ENCODE measurements at regions not wholly inside any gene's neighbourhood (a gene's known extent, or its start where the extent isn't known, plus 50 kb on each side); places are given as distances from the start of the nearest gene placed in this dataset.

DNA sequence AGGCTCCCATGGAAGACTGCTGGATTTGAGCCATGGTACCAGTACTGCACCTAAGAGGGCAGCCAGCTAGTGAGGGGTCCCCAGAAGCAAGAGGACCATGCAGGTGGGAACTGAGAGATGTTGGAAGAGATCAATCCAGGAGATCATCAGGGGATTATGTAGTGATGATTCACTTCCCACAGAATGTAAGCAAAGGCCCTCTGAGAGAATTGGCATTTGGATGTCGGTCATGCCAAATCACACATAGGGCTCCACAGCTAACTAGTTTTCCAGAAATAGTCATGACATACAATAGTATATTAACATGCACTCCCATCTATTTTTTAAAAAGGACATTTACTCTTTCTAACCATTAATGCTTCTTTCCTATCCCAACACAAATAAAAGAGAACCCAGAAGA is 112.5 kb downstream of the RASGEF1B start:
- Histone ChIP-seq H3K4me2 (ENCODE audit: low read length) (no peak overlapping the region), H3K27ac (no peak overlapping the region), H3K36me3 (ENCODE audit: control insufficient read depth, insufficient read depth, low read length) (no peaks in the 10 kb centered on the region), H3K79me2 (no peaks in the 10 kb centered on the region), H2AFZ (no peak overlapping the region), H3K9me3 (ENCODE audit: control insufficient read depth, low read length) (no peaks in the 10 kb centered on the region), H3K4me1 (no peaks in the 10 kb centered on the region), H3K9ac (no peak overlapping the region), H3K27me3 (ENCODE audit: control insufficient read depth, insufficient read depth, low read length) (no peaks in the 10 kb centered on the region), H3K4me3 (ENCODE audit: low read depth, low read length) (no peak overlapping the region)
- TF ChIP-seq, protein P1, sequence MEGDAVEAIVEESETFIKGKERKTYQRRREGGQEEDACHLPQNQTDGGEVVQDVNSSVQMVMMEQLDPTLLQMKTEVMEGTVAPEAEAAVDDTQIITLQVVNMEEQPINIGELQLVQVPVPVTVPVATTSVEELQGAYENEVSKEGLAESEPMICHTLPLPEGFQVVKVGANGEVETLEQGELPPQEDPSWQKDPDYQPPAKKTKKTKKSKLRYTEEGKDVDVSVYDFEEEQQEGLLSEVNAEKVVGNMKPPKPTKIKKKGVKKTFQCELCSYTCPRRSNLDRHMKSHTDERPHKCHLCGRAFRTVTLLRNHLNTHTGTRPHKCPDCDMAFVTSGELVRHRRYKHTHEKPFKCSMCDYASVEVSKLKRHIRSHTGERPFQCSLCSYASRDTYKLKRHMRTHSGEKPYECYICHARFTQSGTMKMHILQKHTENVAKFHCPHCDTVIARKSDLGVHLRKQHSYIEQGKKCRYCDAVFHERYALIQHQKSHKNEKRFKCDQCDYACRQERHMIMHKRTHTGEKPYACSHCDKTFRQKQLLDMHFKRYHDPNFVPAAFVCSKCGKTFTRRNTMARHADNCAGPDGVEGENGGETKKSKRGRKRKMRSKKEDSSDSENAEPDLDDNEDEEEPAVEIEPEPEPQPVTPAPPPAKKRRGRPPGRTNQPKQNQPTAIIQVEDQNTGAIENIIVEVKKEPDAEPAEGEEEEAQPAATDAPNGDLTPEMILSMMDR (IDR thresholded peaks at IDR 0.05): no peak

DNA sequence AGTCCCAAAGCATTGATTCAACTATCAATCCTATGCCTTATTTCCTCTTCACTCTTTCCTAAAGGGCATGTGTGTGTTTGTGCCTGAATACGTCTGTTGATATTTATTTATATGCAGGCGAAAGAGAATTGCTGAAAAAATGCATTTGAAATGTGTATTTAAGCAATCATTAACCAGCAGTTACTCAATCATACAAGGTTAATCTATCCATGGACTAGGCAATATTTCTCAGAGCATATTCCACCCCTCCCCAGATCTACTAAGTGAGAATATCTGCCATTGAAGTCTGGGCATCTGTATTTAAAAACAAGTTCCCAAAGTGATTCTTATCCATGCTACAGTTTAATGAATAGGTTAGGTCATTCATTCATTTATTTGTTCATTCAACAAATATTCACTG is 113.6 kb downstream of the RASGEF1B start:
- Histone ChIP-seq H3K27ac (no peak overlapping the region), H3K4me2 (ENCODE audit: low read length) (no peak overlapping the region), H3K4me1 (no peaks in the 10 kb centered on the region), H3K9me3 (ENCODE audit: control insufficient read depth, low read length) (no peaks in the 10 kb centered on the region), H3K79me2 (no peaks in the 10 kb centered on the region), H3K36me3 (ENCODE audit: control insufficient read depth, insufficient read depth, low read length) (no peaks in the 10 kb centered on the region), H3K4me3 (ENCODE audit: low read depth, low read length) (no peak overlapping the region), H2AFZ (no peak overlapping the region), H3K9ac (no peak overlapping the region), H3K27me3 (ENCODE audit: control insufficient read depth, insufficient read depth, low read length) (no peaks in the 10 kb centered on the region)
- TF ChIP-seq, protein P1 (IDR thresholded peaks at IDR 0.05): no peak

DNA sequence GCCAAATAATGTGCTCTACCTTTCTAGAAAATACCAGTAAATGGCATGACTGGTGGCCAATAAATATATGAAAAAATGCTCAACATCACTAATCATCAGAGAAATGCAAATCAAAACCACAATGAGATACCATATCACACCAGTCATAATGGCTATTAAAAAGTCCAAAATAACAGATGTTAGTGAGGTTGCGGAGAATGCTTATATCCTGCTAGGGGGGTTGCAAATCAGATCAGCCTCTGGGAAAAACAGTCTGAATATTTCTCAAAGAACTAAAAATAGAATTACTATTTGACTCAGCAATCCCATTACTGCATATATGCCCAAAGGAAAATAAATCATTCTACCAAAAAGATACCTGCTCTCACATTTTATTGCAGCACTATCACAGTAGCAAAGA is 115.1 kb downstream of the RASGEF1B start:
- Histone ChIP-seq H3K4me1 (no peaks in the 10 kb centered on the region), H3K4me3 (ENCODE audit: low read depth, low read length) (no peak overlapping the region), H3K27me3 (ENCODE audit: control insufficient read depth, insufficient read depth, low read length) (no peaks in the 10 kb centered on the region), H3K9ac (no peak overlapping the region), H3K4me2 (ENCODE audit: low read length) (no peak overlapping the region), H3K27ac (no peak overlapping the region), H3K36me3 (ENCODE audit: control insufficient read depth, insufficient read depth, low read length) (no peaks in the 10 kb centered on the region), H3K9me3 (ENCODE audit: control insufficient read depth, low read length) (no peaks in the 10 kb centered on the region), H2AFZ (no peak overlapping the region), H3K79me2 (no peaks in the 10 kb centered on the region)
- TF ChIP-seq, protein P1 (IDR thresholded peaks at IDR 0.05): no peak

DNA sequence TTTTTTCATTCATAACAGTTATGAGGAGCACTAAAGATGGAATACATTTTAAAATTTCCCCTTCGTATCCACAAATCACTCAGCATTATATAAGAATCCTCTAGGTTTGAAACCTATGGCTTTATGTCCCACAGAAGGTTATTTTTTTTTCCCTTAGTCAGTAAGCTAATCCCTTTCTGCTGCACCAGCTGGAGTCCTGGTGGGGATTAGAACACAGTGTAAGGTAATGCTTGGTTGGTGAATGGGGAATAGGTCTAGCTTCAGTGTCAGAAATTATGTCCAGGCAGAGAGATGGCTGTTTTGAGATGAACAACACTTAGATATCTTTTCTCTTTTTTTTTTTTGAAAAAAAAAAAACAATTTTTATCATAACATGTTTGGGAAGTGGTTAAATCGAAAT is 116.6 kb downstream of the RASGEF1B start:
- Histone ChIP-seq H3K9ac (no peak overlapping the region), H3K4me2 (ENCODE audit: low read length) (no peak overlapping the region), H3K4me1 (no peaks in the 10 kb centered on the region), H3K27me3 (ENCODE audit: control insufficient read depth, insufficient read depth, low read length) (no peaks in the 10 kb centered on the region), H3K9me3 (ENCODE audit: control insufficient read depth, low read length) (no peaks in the 10 kb centered on the region), H3K79me2 (no peaks in the 10 kb centered on the region), H3K4me3 (ENCODE audit: low read depth, low read length) (no peak overlapping the region), H3K36me3 (ENCODE audit: control insufficient read depth, insufficient read depth, low read length) (no peaks in the 10 kb centered on the region), H2AFZ (no peak overlapping the region), H3K27ac (no peak overlapping the region)
- TF ChIP-seq, protein P1 (IDR thresholded peaks at IDR 0.05): no peak

DNA sequence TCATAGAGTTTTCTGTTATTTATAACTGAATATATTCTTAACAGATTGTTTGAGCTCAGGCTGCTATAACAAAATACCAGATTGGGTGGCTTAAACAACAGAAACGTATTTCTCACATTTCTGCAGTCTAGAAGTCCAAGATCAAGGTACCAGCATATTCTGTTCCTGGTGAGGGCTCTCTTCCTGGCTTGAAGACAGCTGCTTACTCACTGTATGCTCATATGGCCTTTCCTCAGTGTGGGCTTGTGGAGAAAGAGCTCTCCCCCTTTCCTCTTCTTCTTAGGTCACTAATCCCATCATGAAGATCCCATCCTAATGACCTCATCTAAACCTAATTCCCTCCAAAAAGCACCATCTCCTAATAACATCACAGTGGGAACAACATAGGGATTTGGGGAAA is 117.8 kb downstream of the RASGEF1B start:
- Histone ChIP-seq H3K9me3 (ENCODE audit: control insufficient read depth, low read length) (no peaks in the 10 kb centered on the region), H3K9ac (no peak overlapping the region), H3K4me1 (no peaks in the 10 kb centered on the region), H3K27ac (no peak overlapping the region), H3K4me2 (ENCODE audit: low read length) (no peak overlapping the region), H2AFZ (no peak overlapping the region), H3K36me3 (ENCODE audit: control insufficient read depth, insufficient read depth, low read length) (no peaks in the 10 kb centered on the region), H3K79me2 (no peaks in the 10 kb centered on the region), H3K4me3 (ENCODE audit: low read depth, low read length) (no peak overlapping the region), H3K27me3 (ENCODE audit: control insufficient read depth, insufficient read depth, low read length) (no peaks in the 10 kb centered on the region)
- TF ChIP-seq, protein P1 (IDR thresholded peaks at IDR 0.05): no peak

All from parathyroid adenoma (tissue), 2 donors.